ENCODE measurements at regions not wholly inside any gene's neighbourhood (a gene's known extent, or its start where the extent isn't known, plus 50 kb on each side); places are given as distances from the start of the nearest gene placed in this dataset.

DNA sequence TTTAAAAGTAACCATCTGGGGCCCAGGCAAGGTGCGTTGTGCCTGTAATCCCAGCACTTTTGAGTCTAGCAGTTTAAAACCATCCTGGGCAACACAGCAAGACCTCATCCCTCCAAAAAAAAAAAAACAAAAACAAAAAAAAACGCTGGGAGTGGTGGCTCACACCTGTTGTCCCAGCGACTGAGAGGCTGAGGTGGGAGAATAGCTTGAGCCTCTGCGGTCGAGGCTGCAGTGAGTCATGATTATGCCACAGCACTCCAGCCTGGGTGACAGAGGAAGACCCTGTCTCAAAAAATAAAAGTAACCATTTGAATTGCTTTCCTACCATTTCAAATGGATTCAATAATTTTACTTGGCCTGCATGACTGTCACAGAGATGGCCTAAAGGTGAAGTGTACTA is 186.5 kb upstream of the ATP2B1 start:
- Histone ChIP-seq H3K4me2 (ENCODE audit: insufficient read depth, low read length) (no peak overlapping the region), H3K27ac (ENCODE audit: insufficient read depth, low read depth, low read length) (no peak overlapping the region), H3K9me3 (replicated peaks; ENCODE audit: control insufficient read depth, insufficient read depth, low read length) (no peaks in the 10 kb centered on the region), H2AFZ (ENCODE audit: low read depth, low read length) (no peak overlapping the region), H3K79me2 (ENCODE audit: control insufficient read depth, insufficient read depth, low read length) (no peaks in the 10 kb centered on the region), H3K9ac (replicated peaks; ENCODE audit: extremely low read depth, insufficient read depth, low read length) (no peak overlapping the region), H3K4me3 (replicated peaks in 1 of 3; ENCODE audit: insufficient read depth in 1 of 3, low read depth in 1 of 3, low read length in 3 of 3) (no peak overlapping the region), H3K4me1 (ENCODE audit: control insufficient read depth, extremely low read depth, insufficient read depth, low read length) (no peaks in the 10 kb centered on the region), H4K20me1 (replicated peaks; ENCODE audit: control insufficient read depth, extremely low read depth, insufficient read depth, low read length) (no peaks in the 10 kb centered on the region), H3K36me3 (ENCODE audit: control insufficient read depth in 2 of 2, extremely low read depth in 1 of 2, insufficient read depth in 2 of 2, low read length in 2 of 2) (no peaks in the 10 kb centered on the region), H3K27me3 (ENCODE audit: control insufficient read depth in 2 of 2, insufficient read depth in 2 of 2, low read length in 2 of 2) (no peaks in the 10 kb centered on the region), H3K9me1 (replicated peaks; ENCODE audit: control insufficient read depth, extremely low read depth, insufficient read depth, low read length) (no peaks in the 10 kb centered on the region)
- CTCF ChIA-PET = interaction anchor here (0.7 to 1.5 kb wide), 2 partner anchors 11 to 30 kb away, joined by 4 read pairs; no protein-coding TSS in a partner anchor
- TF ChIP-seq GATA2 (IDR thresholded peaks at IDR 0.05; ENCODE audit: insufficient read depth, insufficient read length, low read depth, low read length) (no peak), FOS (IDR thresholded peaks at IDR 0.05; ENCODE audit: borderline replicate concordance, insufficient read depth, low read length) (no peak), MYC (IDR thresholded peaks at IDR 0.05; ENCODE audit: low read depth, low read length) (no peak), POLR2AphosphoS5 (IDR thresholded peaks at IDR 0.05; ENCODE audit: insufficient read depth, low read depth, low read length) (no peak), POLR2A (IDR thresholded peaks at IDR 0.05; ENCODE audit: low read depth, low read length) (no peak), JUN (IDR thresholded peaks at IDR 0.05; ENCODE audit: borderline replicate concordance, insufficient read depth, insufficient read length, low read depth) (no peak), EZH2 (IDR thresholded peaks at IDR 0.05; ENCODE audit: borderline replicate concordance, low read depth, low read length, severe bottlenecking) (no peak)
- TF ChIP-seq, protein P1, sequence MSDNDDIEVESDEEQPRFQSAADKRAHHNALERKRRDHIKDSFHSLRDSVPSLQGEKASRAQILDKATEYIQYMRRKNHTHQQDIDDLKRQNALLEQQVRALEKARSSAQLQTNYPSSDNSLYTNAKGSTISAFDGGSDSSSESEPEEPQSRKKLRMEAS (IDR thresholded peaks at IDR 0.05; ENCODE audit: insufficient read depth, insufficient read length) = no peak
- TF ChIP-seq, protein P2, sequence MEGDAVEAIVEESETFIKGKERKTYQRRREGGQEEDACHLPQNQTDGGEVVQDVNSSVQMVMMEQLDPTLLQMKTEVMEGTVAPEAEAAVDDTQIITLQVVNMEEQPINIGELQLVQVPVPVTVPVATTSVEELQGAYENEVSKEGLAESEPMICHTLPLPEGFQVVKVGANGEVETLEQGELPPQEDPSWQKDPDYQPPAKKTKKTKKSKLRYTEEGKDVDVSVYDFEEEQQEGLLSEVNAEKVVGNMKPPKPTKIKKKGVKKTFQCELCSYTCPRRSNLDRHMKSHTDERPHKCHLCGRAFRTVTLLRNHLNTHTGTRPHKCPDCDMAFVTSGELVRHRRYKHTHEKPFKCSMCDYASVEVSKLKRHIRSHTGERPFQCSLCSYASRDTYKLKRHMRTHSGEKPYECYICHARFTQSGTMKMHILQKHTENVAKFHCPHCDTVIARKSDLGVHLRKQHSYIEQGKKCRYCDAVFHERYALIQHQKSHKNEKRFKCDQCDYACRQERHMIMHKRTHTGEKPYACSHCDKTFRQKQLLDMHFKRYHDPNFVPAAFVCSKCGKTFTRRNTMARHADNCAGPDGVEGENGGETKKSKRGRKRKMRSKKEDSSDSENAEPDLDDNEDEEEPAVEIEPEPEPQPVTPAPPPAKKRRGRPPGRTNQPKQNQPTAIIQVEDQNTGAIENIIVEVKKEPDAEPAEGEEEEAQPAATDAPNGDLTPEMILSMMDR (IDR thresholded peaks at IDR 0.05; ENCODE audit: extremely low read depth in 1 of 2, insufficient read depth in 1 of 2, low read depth in 1 of 2, low read length in 2 of 2) = no peak
- BruUV-seq (replicated peaks) = no TSS peak
- POLR2A ChIA-PET = no interaction called here
- intact Hi-C loops (cut with micrococcal nuclease) (no loop called here), dilution Hi-C loops (cut with MboI; ENCODE audit: extremely low pct_ligation_motif_present, low sequenced_read_pairs) (no loop called here)
- FAIRE-seq (no peak), DNase-seq (ENCODE audit: low read depth, low spot score) (no peak)
